Muscle layer of duodenum (tissue), 2 donors: ENCODE measurements at regions not wholly inside any gene's neighbourhood (a gene's known extent, or its start where the extent isn't known, plus 50 kb on each side); places are given as distances from the start of the nearest gene placed in this dataset.
"Not testable (repeated sequence)": the region's sequence is repeated elsewhere in the genome, so short reads cannot be mapped to it uniquely, and the experiment has no call there.

Experiments used
- H3K27ac ChIP-seq: one replicate; pipeline ENCODE4 v1.7.0; 2013; ENCODE audit warnings: mild to moderate bottlenecking, low read length
- H3K27me3 ChIP-seq: one replicate; pipeline ENCODE4 v1.7.0; 2013; ENCODE audit warnings: low read depth, mild to moderate bottlenecking, control low read depth, low read length
- H3K36me3 ChIP-seq, 2 donors: one replicate each; pipeline ENCODE4 v1.7.0; 2013; ENCODE audit warnings: low read length in 2 of 2, control low read depth in 1 of 2, mild to moderate bottlenecking in 1 of 2; ENCODE audit not compliant: insufficient read depth in 2 of 2, control insufficient read depth in 1 of 2
- H3K4me1 ChIP-seq, 2 donors: one replicate each; pipeline ENCODE4 v1.7.0; 2013; ENCODE audit warnings: low read length in 2 of 2, mild to moderate bottlenecking in 2 of 2, control low read depth in 1 of 2, moderate library complexity in 1 of 2; ENCODE audit not compliant: insufficient read depth in 2 of 2, control insufficient read depth in 1 of 2
- H3K4me3 ChIP-seq, 2 donors: one replicate each; pipeline ENCODE4 v1.7.0; 2013; ENCODE audit warnings: low read length in 2 of 2, low read depth in 1 of 2, mild to moderate bottlenecking in 1 of 2
- H3K9me3 ChIP-seq, 2 donors: one replicate each; pipeline ENCODE4 v1.7.0; 2013; ENCODE audit warnings: low read length in 2 of 2, control low read depth in 1 of 2, mild to moderate bottlenecking in 1 of 2; ENCODE audit not compliant: control insufficient read depth in 1 of 2
- donor health status: healthy.

DNA sequence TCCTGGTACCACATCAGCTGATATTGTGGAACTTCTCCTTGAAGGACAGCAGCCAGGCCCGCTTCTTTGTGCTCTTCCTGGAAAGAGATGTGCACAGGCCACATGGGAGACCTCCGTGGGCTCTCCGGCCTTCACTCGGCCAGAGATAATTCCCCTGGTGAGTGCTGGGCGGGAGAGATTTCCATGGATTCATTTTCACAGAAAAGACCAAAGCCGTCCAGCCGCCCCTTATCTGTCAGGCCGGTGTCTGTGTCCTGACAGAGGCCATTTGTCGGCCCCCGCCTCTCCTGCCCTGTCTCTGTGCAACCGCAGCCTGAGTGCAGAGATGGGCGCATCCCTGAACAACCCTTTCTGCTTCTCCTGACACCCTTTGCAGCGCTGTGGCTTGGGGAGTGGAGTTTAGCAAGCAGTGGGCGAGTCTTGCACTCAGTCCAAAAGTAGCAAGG is 197.9 kb downstream of the BANP start:
- not testable (repeated sequence) for H3K27ac ChIP-seq, H3K4me1 ChIP-seq, H3K9me3 ChIP-seq, H3K27me3 ChIP-seq, H3K4me3 ChIP-seq, H3K36me3 ChIP-seq

DNA sequence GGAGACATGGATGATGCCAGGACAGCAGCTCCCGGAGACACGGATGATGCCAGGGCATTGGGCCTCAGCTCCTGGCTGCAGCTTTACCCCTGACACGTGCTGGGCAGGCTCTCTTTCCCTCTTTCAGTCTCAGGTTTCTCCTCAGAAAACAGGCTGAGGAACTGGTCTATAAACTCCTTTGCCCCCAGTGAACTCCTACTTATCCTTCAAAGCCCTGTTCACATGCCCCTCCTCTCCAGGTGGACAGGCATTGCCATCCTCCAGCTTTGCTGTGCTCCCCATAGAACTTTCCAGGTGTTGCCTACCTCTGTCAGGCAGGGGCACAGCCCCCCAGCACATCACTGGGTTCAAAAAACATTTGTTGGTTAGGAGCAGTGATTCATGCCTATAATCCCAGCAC is 198.4 kb downstream of the BANP start:
- H3K4me1 ChIP-seq, H3K27ac ChIP-seq, H3K4me3 ChIP-seq, H3K9me3 ChIP-seq, H3K27me3 ChIP-seq, H3K36me3 ChIP-seq: not testable (repeated sequence)

DNA sequence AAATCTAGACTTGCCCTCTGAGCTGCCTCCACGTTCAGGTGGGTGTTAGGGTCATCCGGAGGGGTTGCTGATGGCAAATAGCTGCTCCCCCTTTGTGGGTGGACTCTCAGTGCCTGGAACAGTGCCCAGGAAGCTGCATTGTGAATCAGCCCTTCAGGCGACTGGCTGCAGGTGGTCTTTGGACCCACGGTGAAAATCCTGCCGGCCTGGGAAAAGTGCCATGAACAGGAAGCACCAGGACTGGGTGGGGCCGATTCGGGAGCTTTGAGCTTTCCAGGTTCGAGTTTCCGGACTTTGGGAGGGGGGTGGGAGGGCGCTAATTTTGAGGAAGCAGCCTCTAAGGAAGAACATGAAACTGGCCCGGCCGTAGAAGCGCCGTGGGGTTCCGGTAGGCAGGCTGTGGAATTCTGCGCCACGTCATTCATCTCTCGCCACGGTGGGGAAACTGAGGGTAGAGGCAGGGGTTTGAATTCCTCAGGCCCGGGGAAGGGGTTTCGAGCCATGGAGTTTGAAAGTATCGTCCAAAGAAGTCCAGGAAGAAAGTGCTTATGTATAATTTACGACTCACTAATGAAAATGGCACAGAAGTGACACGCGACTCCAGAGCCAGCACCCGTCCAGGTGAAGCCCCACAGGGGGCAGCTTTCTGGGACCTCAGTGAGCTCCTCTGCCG is 199.4 kb downstream of the BANP start:
- not testable (repeated sequence) for H3K27me3 ChIP-seq, H3K36me3 ChIP-seq, H3K4me3 ChIP-seq, H3K27ac ChIP-seq, H3K9me3 ChIP-seq, H3K4me1 ChIP-seq

DNA sequence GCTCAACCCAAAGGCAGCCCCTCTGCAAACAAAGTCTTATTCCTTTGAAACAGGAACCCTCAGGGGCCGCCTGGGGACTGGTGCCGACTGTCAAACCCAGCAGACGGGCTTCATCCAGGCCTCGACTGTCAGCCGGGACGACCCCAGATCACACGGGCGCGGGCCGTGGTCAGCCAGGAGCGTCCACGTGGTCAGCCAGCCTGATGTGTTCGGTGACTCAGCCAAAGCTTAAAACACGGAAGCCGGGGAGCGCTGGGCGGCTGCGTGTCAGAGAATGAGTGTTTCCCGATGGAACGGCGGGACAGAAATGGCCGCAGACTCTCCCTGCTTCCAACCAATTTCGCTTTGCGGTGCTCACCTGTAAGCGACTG is 199.9 kb downstream of the BANP start:
- not testable (repeated sequence) for H3K27me3 ChIP-seq, H3K27ac ChIP-seq, H3K4me1 ChIP-seq, H3K9me3 ChIP-seq, H3K36me3 ChIP-seq, H3K4me3 ChIP-seq

DNA sequence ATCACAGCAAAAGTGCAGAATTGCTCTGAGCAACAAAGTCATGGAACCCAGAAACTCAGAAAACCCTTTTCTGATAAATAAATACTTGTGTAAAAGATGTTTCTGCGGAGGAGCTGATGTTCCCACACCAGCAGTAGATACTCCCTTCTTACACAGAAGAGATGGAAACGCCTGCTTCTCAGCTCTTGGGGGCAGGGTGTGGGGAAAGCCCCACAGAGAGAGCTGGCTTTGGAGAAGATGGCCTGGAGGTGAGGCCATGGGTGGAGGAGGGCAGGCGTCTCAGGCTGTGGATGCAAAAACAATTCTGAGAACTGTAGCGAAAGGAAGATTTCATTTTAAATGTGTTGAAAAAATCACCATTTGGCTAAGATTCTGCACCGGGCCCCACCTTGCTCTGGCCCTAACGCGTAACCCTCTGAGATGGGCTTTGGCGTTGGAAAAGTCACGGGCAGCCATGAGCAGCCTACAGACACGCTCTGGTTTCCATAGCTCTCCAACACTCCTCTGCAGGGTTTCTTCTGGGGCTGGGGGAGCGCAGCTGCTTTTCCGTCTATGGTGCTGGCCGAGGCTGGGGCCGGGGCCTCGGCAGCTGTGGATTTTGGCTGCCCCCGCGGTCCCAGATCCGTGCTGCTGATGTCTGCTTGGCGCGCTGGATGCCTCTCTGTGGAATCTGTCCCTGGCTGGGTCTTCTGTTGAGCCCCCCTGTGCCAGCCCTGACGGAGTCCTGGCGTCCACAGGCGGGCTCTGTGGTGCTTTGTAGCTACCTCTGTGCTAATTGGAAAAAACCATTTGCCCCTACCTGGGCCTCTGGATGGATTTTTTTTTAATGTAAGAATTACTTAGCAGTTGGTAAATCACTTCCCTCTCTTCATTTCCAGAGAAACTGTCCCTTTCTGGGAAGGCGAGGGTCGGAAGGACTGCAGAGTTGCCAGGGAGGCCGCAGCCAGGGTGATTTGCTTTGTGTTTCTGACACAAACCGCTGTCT is 200.9 kb downstream of the BANP start:
- not testable (repeated sequence) for H3K27ac ChIP-seq, H3K9me3 ChIP-seq

DNA sequence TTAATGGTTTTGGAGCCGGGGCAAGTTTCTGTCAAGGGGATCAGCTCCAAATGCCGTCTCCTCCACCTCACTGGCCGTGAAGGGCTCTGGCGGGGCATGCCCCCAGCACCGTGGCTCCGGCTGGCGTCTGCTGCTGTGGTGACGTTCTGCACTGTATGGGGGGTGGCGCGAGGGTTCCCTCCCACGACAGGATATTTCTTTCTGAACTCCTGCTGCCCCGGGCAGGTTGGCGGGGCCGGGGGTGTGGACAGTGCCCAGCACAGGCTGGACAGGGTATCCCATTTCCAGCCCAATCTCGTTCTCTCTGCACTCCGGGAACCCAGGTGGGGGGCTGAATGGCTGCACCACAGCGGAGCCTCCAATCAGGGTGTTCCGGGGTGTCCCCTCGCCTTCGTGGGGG is 201.6 kb downstream of the BANP start:
- not testable (repeated sequence) for H3K4me3 ChIP-seq, H3K36me3 ChIP-seq, H3K27ac ChIP-seq, H3K27me3 ChIP-seq, H3K9me3 ChIP-seq, H3K4me1 ChIP-seq

More for the DNA sequence above, 200.9 kb downstream of the BANP start:
- not testable (repeated sequence) for H3K4me1 ChIP-seq, H3K27me3 ChIP-seq, H3K4me3 ChIP-seq, H3K36me3 ChIP-seq

DNA sequence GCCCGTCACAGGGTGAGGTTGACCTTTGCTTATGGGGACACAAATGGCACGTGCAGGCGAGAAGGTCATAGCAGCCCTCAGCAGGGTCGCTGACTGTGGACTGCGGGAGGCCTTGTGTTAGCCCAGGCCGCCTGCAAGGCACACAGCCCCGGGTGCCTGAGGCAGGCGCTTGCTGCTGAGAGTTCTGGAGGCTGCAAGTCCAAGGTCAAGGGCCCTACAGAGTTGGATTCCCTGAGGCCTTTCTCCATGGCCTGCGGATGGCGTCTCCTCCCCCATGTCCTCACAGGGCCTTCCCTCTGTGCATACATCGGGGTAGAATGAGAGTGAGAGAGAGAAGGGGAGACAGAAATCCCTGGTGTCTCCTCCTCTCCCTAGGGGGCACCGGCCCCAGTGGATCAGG is 202.3 kb downstream of the BANP start:
- H3K4me1 ChIP-seq, H3K9me3 ChIP-seq, H3K27ac ChIP-seq, H3K27me3 ChIP-seq, H3K36me3 ChIP-seq, H3K4me3 ChIP-seq: not testable (repeated sequence)

DNA sequence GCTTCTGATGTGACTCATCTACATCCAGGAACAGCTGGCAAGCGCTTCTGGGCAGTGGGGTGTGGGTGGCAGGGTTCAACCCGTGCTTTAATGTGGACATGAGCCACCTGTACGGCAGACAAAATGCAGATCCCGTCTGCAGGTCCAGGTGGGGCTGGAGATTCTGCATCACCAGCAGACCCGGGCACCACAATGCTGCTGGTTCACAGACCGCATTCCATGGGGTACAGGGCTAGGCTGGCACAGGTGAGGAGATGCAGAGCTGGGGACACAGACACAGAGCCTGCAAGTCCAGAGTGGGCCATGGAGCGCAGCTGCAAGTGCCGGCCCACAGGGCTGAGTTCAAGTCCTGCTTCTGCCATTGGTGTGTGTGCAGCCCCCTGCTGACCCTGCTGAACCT is 203.7 kb downstream of the BANP start:
- H3K9me3 ChIP-seq, H3K27ac ChIP-seq, H3K4me3 ChIP-seq, H3K36me3 ChIP-seq, H3K27me3 ChIP-seq, H3K4me1 ChIP-seq: not testable (repeated sequence)

DNA sequence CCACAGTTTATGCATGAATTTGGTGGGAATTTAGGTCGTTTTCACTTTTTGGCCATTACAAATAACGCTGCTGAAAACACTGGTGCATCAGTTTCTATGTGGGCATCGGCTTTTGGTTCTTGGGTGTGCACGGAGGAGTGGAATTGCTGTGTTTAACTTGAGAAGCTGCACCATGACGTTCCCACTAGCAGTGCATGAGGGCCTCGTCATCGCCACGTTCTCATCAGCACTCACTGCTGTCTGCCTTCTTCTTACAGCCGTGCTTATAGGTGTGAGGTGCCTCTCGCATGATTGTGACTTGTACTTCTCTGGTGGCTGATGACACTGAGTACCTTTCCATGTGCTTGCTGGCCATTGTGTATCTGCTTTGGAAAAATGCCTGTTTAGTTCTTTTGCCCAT is 204.4 kb downstream of the BANP start:
- H3K27me3 ChIP-seq, H3K27ac ChIP-seq, H3K36me3 ChIP-seq, H3K4me3 ChIP-seq, H3K4me1 ChIP-seq, H3K9me3 ChIP-seq: not testable (repeated sequence)

DNA sequence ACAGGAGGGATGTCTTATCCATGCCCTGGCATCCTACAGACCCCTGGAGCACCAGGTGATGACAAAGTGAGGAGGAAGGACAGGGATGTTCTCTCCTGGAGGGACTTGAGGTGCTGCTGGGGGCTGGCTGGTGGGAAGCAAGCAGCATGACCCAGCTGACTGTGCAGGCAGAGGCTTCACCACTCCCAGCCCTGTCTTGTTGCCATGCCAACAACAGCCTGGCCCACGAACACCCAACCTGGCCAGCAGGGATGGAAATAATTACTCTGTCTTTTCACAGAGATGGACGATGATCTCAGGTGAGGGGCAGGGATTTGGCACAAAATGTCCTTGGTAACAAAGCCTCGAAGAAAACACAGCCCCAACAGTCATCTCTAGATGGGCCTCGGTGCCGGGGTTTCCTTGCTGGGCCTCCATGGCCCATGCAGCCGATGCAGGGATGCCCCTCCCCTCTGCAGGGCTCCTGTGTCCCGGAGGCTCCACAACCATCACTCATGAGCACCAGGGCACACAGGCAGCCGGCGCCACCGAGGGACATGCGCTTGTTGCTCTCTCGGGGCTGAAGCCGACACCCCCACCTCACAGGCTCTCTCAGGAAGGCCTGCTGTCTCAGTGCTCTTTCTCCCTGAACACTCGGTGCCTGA is 205.5 kb downstream of the BANP start:
- H3K9me3 ChIP-seq, H3K4me3 ChIP-seq, H3K36me3 ChIP-seq, H3K27ac ChIP-seq, H3K27me3 ChIP-seq, H3K4me1 ChIP-seq: not testable (repeated sequence)

DNA sequence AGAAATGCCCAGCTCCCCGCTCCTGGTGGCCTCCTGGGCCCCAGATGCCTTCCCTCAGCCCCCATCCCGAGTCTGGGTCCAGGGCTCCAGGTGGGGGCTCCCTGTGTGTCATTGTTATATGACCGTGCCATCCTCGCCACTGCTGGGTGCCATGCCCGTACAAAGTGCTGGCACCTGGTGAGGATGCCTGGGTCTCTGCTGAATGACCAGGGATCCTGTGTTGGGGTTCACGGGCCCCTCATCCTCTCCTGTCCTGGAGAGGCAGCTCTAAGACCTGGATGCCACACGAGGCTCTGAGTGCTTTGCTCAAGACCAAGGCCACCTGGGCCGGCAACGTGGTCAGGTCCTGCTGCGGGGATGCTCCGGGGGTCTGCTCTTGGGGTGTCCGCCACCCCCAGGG is 206.5 kb downstream of the BANP start:
- H3K27ac ChIP-seq, result not testable (repeated sequence)

More for the DNA sequence above, 206.5 kb downstream of the BANP start:
- not testable (repeated sequence) for H3K9me3 ChIP-seq, H3K4me1 ChIP-seq, H3K36me3 ChIP-seq, H3K4me3 ChIP-seq, H3K27me3 ChIP-seq
